SK-N-SH treated with all-trans-retinoic acid at 6 μM for 48 hours (cell line): ENCODE measurements at regions not wholly inside any gene's neighbourhood (a gene's known extent, or its start where the extent isn't known, plus 50 kb on each side); places are given as distances from the start of the nearest gene placed in this dataset.

Source experiments
- ARNTL ChIP-seq: fragments of 450-650 bp; formaldehyde crosslinking; IDR thresholded peaks from 2 replicates; pipeline ENCODE4 v1.5.0; 2020; ENCODE audit warnings: low read depth, mild to moderate bottlenecking, moderate library complexity, borderline replicate concordance
- BACH2 ChIP-seq: fragments of 250-450 bp; sonication (Bioruptor Pico); IDR thresholded peaks from 2 replicates; pipeline ENCODE4 v1.9.0; 2021; ENCODE audit warnings: mild to moderate bottlenecking, borderline replicate concordance
- CSDC2 ChIP-seq: fragments of 250-450 bp; sonication (Bioruptor Pico); IDR thresholded peaks from 2 replicates; pipeline ENCODE4 v1.5.0; 2020; ENCODE audit warnings: mild to moderate bottlenecking, moderate library complexity
- ESRRG ChIP-seq: fragments of 250-450 bp; sonication (Bioruptor Pico); IDR thresholded peaks from 2 replicates; pipeline ENCODE4 v1.6.1; 2021; ENCODE audit warnings: mild to moderate bottlenecking
- ISL1 ChIP-seq: fragments of 250-450 bp; sonication (Bioruptor Pico); IDR thresholded peaks from 2 replicates; pipeline ENCODE4 v2.1.2; 2022; ENCODE audit warnings: mild to moderate bottlenecking, moderate library complexity
- OSR1 ChIP-seq: fragments of 250-450 bp; sonication (Bioruptor Pico); IDR thresholded peaks from 2 replicates; pipeline ENCODE4 v1.8.0; 2022; ENCODE audit warnings: moderate library complexity, mild to moderate bottlenecking, inconsistent platforms
- PATZ1 ChIP-seq: fragments of 250-450 bp; sonication (Bioruptor Pico); IDR thresholded peaks from 2 replicates; pipeline ENCODE4 v1.8.0; 2020; ENCODE audit warnings: mild to moderate bottlenecking, moderate library complexity, borderline replicate concordance
- PPARA ChIP-seq: fragments of 250-450 bp; sonication (Bioruptor Pico); IDR thresholded peaks from 2 replicates; pipeline ENCODE4 v1.5.0; 2020; ENCODE audit warnings: mild to moderate bottlenecking, borderline replicate concordance
- RARB ChIP-seq: fragments of 250-450 bp; sonication (Bioruptor Pico); IDR thresholded peaks from 2 replicates; pipeline ENCODE4 v1.8.0; 2021; ENCODE audit warnings: mild to moderate bottlenecking, moderate library complexity
- TOX ChIP-seq: fragments of 250-450 bp; sonication (Bioruptor Pico); IDR thresholded peaks from 2 replicates; pipeline ENCODE4 v1.8.0; 2021; ENCODE audit warnings: mild to moderate bottlenecking, moderate library complexity, borderline replicate concordance
- ZFP3 ChIP-seq: fragments of 250-450 bp; sonication (Bioruptor Pico); IDR thresholded peaks from 2 replicates; pipeline ENCODE4 v1.5.0; 2020; ENCODE audit warnings: mild to moderate bottlenecking, moderate library complexity
- ZNF70 ChIP-seq: fragments of 450-650 bp; formaldehyde crosslinking; IDR thresholded peaks from 2 replicates; pipeline ENCODE4 v1.5.0; 2020; ENCODE audit warnings: mild to moderate bottlenecking, moderate library complexity
- TF ChIP-seq, protein P1 (sequence below): fragments of 250-450 bp; sonication (Bioruptor Pico); IDR thresholded peaks from 2 replicates; pipeline ENCODE4 v1.5.0; 2020; ENCODE audit warnings: mild to moderate bottlenecking, moderate library complexity

- TF ChIP-seq ESRRG (CRISPR knock-in tag): no peak
- no peak for TF ChIP-seq ZFP3 (CRISPR knock-in tag)
- no peak for TF ChIP-seq ISL1 (CRISPR knock-in tag)
- TF ChIP-seq, protein P1, sequence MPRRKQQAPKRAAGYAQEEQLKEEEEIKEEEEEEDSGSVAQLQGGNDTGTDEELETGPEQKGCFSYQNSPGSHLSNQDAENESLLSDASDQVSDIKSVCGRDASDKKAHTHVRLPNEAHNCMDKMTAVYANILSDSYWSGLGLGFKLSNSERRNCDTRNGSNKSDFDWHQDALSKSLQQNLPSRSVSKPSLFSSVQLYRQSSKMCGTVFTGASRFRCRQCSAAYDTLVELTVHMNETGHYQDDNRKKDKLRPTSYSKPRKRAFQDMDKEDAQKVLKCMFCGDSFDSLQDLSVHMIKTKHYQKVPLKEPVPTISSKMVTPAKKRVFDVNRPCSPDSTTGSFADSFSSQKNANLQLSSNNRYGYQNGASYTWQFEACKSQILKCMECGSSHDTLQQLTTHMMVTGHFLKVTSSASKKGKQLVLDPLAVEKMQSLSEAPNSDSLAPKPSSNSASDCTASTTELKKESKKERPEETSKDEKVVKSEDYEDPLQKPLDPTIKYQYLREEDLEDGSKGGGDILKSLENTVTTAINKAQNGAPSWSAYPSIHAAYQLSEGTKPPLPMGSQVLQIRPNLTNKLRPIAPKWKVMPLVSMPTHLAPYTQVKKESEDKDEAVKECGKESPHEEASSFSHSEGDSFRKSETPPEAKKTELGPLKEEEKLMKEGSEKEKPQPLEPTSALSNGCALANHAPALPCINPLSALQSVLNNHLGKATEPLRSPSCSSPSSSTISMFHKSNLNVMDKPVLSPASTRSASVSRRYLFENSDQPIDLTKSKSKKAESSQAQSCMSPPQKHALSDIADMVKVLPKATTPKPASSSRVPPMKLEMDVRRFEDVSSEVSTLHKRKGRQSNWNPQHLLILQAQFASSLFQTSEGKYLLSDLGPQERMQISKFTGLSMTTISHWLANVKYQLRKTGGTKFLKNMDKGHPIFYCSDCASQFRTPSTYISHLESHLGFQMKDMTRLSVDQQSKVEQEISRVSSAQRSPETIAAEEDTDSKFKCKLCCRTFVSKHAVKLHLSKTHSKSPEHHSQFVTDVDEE (CRISPR knock-in tag): no peak
- TF ChIP-seq CSDC2: no peak
- no peak for TF ChIP-seq OSR1
- no peak for TF ChIP-seq RARB (CRISPR knock-in tag)
- no peak for TF ChIP-seq PATZ1
- TF ChIP-seq TOX (CRISPR knock-in tag): no peak
- no peak for TF ChIP-seq PPARA (CRISPR knock-in tag)
- TF ChIP-seq BACH2 (CRISPR knock-in tag): no peak
- TF ChIP-seq ARNTL: no peak
- TF ChIP-seq ZNF70: no peak
Measured at GRCh38 chr10:129277841-129278240, 189.2 kb upstream of the MGMT start.
